LNCAP (cell line): ENCODE measurements at regions not wholly inside any gene's neighbourhood (a gene's known extent, or its start where the extent isn't known, plus 50 kb on each side); places are given as distances from the start of the nearest gene placed in this dataset.

Experiments used
- CTCF ChIP-seq: fragments of 450-650 bp; IDR thresholded peaks from 2 replicates; pipeline ENCODE4 v1.5.1; 2017; ENCODE audit warnings: mild to moderate bottlenecking

DNA sequence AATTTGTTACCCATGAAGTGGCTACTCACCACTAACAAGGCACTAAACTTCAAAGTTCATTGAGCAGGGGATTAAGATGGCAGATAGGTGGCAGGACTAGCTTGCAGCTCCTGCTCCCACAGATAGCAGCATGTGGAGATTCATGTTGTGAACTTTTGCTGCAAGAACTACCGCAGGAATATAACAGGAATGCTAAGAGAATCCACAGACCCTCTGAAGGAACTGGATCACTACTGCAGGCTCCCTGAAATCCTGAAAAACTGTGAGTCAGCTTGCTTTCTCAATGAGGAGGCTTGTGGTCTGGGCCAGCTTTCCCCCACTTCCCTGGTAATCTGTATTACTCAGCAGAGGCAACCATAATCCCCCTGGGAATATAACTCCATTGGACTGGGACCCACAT, 118.5 kb upstream of the VCX2 start:
- no peak for TF ChIP-seq CTCF

DNA sequence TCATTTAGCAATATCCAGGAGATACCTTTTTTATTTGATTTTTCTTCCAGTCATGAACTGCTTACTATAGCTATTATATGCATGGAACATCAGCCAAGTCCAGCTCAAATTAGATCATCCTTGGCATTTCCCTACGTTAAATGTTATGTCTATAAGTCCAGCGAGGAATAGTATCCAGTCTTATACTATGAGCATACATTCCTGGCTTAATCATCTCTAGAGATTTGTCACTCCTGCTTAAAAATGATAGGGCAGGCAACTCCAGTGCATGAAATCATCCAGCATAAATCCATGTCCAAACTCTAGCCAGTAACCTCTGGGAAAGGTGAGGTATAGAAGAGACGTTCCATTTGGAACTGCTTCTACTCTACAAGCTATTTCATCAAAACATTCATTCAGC, 126.7 kb upstream of the VCX2 start:
- no peak for TF ChIP-seq CTCF

- TF ChIP-seq CTCF: no peak
These were observed 133.6 kb upstream of the VCX2 start for GRCh38 chrX:8304668-8305067.

GRCh38 chrX:8305350-8305749, 134.3 kb upstream of the VCX2 start:
- TF ChIP-seq CTCF: no peak

- no peak for TF ChIP-seq CTCF
These were observed 135.3 kb upstream of the VCX2 start for GRCh38 chrX:8306291-8306925.

GRCh38 chrX:8310409-8310808, 139.3 kb upstream of the VCX2 start:
- no peak for TF ChIP-seq CTCF

GRCh38 chrX:8313844-8314243, 142.8 kb upstream of the VCX2 start:
- TF ChIP-seq CTCF: no peak

GRCh38 chrX:8314881-8315280, 143.8 kb upstream of the VCX2 start:
- no peak for TF ChIP-seq CTCF
